Daoy (cell line): ENCODE measurements at regions not wholly inside any gene's neighbourhood (a gene's known extent, or its start where the extent isn't known, plus 50 kb on each side); places are given as distances from the start of the nearest gene placed in this dataset.

ENCODE experiments used
- DNase-seq: peaks from one replicate; pipeline ENCODE4 v3.0.0-alpha.2; 2015; ENCODE audit warnings: low read depth

- DNase-seq: no peak
Observed at GRCh38 chr15:95281470-95281869, 1049.0 kb upstream of the NR2F2 start.

DNA sequence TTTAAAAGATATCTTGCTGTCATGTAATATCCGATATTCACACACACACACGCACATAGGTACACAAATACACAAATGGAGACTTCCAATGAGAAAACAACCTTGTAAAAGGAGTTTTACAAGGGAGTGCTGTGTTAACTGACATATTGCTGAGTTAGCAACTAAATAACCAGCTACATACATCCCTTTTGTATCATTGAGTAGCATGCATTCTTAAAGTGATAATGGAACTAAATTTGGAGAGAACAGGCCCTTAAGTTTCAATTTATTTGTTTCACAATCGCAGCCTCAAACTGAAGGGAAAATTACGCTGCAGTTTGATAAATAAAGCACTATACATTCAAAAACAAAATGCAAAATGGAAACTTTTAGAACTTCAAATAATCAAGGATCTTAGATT is 1046.0 kb upstream of the NR2F2 start:
- no peak for DNase-seq

DNA sequence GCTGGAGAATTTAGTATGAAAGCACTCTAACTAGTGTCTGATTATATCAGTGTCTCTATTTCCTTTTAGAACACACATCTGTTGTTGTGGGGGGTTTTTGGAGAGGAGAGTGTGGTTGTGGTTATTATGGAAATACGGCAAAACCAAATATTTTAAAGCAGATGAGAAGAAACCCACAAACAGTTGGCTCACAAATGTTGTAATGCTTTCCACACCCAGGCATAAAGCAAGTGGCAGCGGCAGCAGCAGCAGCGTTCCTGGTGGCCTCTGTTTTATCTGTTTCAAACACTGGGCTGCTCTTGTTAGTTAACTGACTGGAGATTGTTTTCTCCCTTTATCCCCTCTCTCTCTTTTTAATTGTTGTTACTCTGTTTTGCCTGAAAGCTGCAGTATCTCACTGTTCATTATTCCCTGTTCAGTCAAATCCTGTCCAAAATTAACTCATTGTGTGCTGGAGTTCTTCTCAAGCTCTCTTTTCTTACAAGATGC is 1045.5 kb upstream of the NR2F2 start:
- no peak for DNase-seq

DNA sequence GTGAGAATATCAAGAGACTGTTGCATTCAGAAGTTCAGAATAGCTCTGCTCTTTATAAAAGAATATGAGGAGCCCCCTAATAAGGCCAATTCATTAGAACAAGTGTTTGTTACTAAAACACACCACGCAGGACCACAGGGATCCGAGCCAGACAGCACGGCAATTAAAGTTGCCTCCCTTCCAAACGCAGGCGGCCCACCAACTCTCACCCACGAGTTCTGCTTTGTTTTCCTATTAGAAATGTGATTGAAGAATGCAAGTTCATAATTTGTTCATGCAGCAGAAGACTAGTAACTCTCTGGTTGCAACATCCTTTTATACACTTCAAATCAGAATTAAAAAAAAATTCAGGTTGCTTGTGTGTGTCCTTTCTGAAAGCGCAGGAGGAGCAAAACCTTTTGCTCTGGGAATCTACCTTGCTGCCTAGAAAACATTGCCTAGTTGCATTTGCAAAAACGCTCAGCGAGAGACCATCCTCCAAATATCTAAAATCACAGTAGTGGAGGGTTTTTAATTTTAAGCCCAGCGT is 1044.1 kb upstream of the NR2F2 start:
- DNase-seq: no peak

DNA sequence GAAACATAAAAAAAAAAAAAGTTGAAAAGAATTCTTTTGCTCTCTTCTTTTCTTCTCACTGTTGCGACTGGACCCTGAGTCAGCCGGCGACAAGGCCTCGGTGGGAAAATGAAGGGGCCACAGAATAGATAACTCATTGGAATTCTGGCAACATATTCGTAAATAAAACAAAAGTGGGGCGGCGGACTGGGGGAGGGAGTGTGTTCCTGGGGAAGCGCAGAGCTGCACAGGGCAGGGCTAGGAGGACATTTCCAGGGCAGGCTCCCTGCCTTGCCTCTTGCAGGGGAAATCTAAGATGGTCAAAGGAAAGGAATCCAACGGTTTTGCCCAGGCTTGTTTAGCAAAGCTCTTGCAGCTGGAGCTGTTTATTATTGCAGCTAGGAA is 1042.8 kb upstream of the NR2F2 start:
- DNase-seq: no peak

- no peak for DNase-seq
Observed at GRCh38 chr15:95288626-95289025, 1041.9 kb upstream of the NR2F2 start.

DNA sequence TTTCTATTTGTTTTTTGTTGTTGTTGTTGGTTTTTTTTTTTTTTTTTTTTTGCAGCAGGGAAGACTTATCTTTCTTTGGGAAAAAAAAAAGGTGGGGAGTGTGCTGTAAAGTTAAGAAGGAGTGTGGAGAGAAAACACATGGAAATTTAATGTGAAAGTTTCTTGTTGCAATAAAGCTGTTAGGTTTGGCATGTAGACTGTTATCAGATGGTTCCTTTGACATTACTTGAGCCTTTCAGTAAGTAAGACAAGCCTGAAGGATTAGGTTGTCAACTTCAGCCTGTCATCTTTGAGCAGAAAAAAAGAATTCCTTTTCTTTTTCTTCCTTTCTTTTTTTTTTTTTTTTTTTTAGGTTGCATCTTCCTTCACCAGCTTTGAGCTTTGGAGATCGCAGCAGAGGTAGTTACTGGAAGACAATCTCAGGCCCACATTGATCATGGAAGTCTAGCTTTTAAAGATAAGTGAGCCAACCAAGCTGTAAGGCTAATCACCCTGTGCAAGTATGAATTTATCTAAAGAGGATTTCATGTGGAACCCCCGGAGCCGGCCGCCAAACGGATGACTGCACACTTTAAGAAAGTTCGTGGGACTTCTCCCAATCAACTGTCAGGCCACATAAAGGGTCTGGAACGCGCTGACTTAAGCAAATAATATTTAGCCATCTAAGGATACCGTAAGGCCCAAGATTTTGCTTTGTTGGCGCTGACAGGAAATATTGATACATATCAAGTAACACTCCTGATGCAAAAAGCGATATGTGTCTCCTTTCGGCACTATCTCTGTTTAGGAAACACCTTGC is 1040.1 kb upstream of the NR2F2 start:
- DNase-seq: no peak

- peak; percentile 23 for DNase-seq
Observed at GRCh38 chr15:95291898-95292472, 1038.5 kb upstream of the NR2F2 start.

DNA sequence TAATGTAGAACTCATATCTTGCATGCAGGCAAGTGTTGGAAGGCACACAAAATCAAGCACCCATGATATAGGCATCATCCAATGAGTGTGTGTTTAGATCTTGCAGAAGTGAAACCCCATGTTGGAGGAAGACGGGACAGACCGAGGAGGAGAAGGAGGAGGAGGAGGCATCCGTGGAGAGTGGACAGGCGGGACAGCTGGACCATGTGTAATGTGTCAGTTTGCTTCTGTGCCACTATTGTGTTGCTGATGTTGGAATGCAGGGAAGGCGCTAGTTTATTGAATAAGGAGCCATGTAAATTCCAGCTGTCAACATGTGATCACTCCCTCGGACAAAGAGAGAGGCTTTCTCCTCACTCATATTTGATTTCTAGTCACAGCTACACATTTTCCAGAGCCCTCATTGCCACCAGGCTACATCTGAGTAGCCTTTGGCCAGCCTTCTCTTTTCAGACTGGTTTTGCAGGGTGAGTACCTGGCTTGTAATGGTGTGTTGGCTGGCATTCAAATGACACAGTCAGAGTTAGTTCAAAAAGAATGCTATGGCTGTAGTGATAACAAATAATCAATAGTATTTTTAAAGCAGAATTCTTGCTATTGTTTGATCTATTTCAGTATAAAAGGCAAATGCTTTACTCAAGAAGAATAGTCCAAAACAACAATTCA is 1037.6 kb upstream of the NR2F2 start:
- DNase-seq: no peak

- DNase-seq: no peak
Observed at GRCh38 chr15:95293456-95294031, 1037.0 kb upstream of the NR2F2 start.

- no peak for DNase-seq
Observed at GRCh38 chr15:95295363-95295762, 1035.1 kb upstream of the NR2F2 start.

- no peak for DNase-seq
Observed at GRCh38 chr15:95295896-95296625, 1034.4 kb upstream of the NR2F2 start.

GRCh38 chr15:95296643-95297042 is 1033.9 kb upstream of the NR2F2 start:
- DNase-seq: no peak

GRCh38 chr15:95298729-95299128 is 1031.8 kb upstream of the NR2F2 start:
- DNase-seq: no peak

DNA sequence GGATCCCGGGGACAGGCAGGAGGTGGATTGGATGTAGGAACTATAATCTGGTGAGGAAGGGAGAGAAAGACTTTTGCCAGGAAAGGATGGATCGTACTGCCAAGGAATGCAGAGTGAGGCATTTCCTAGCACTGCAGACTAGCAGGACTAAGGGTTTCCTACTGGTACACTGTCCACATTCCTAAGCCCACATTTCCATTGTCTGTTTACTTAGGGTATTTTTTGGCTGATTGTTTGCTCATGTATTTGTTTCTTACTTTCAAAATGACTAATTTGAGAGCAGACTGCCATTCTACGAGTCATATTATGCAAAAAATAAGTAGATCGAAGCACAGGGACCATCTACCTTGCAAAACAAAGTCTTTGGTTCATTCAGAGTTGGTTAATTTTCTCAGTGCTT is 1029.5 kb upstream of the NR2F2 start:
- no peak for DNase-seq

DNA sequence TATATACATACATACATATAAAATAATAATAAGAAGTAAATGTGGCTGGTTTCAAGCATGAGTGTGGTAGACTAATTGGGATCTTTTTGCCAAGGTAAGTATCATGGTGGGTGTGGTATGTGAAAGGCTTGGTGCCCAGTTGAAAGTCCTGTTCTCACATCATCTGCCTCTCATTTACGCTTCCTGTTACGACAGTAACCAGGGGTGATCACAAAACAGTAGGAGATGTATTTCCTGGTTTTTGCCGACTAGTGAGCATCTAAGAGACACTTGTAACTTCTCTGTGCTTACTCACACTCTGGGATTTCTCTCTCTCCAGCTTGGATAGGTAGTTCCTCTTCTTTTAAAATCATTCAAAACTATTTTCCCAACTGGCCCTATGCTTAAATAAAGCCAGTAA is 1028.3 kb upstream of the NR2F2 start:
- DNase-seq: peak; percentile 52

DNA sequence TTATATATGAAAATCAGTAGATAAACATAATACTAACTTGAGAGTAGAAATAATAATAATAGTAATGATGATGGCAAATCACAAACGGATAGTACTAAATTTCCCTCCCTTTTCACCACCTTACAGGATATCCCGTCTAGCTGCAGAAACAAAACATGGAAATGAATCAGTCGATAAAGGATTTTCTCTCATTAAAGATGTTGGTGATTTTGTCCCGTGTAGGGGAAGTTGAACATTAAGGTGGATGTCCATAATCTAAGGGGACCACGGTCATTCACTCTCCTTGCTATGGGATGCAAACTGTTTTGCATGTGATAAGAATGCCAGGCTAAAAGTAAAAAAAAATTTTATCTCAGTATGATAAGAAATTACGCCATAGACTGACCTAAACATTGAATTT is 1027.7 kb upstream of the NR2F2 start:
- DNase-seq: no peak

DNA sequence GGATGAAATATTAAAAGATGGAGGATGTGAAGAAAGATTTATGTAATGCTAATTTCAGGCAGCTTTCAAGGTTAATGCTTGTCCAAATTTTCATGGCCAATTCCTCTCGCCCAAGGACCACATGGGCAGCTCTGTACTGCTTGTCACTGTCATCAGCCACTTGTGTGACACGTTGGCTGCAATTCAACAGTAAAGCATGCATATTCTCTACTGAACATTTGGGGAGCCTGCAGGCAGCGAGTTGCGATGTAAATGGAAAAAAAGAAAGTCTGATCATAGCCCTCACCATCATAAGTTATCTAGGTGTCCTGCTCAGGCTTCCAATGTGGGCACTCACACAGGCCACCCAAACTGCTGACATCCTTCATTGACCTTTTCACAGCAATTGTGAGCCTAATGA is 1026.8 kb upstream of the NR2F2 start:
- DNase-seq: no peak

- DNase-seq: no peak
Observed at GRCh38 chr15:95304151-95304946, 1026.2 kb upstream of the NR2F2 start.

DNA sequence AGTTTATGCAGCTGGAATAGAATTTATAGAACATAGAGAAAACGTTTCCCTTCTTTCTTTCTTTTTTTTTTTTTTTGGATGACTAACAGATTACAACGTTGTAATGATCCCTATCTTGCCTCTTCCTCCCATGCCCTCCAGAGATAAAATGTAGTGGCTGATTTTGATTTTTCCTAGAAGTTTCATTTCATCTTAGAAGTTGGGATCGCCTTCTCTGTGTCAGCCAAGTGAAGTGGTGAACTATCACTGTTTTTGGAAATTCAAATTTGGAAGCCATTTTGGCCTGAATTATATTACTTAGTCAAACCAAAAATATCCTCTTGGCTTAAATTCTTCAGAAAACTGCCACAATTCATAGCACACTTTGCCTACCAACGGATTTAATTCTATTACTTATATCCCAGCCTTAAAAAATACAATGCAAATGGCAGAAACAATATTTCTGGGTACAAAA is 1025.5 kb upstream of the NR2F2 start:
- DNase-seq: no peak

DNA sequence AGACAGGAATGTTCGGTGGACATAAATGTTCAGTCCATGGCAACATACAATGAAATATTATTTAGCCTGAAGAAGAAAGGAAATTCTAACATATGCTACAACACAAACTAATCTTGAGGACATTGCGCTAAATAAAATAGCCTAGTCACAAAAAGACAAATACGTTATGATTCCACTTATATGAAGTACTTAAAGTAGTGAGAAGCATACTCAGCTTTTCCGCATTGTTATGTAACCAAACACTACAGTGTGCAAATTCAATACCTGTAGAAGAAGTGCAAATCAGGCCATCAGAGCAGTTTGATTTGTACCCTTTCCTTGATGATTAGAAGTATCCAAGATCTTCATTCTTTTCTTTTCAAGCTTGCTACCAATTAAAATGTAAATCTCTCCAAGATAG is 1023.4 kb upstream of the NR2F2 start:
- DNase-seq: no peak
